HepG2 (cell line): ENCODE measurements at regions not wholly inside any gene's neighbourhood (a gene's known extent, or its start where the extent isn't known, plus 50 kb on each side); places are given as distances from the start of the nearest gene placed in this dataset.

ENCODE experiments used
- ATAC-seq: fragments of 200-7000 bp; cut with Tn5 transposase; 3 replicates; pipeline ENCODE4 v1.9.1; 2020; ENCODE audit warnings: mild to moderate bottlenecking, moderate library complexity
- BruUV-seq: library from RNA; stranded (reverse); fragments of 400-500 nt; replicated peaks from 2 replicates; lab custom pipeline; 2021; lab: Mats Ljungman, UMichigan
- CTCF ChIA-PET: fragments of 300-600 bp; formaldehyde crosslinking; extraction: SDS; loops from one replicate; lab custom pipeline; 2021; ENCODE audit warnings: low total read pairs, inconsistent platforms, low intra/inter-chr PET ratio; lab: Yijun Ruan, JAX
- POLR2A ChIA-PET: fragments of 350-600 bp; sonication (Branson Sonifier 250); formaldehyde crosslinking; loops from one replicate; lab custom pipeline; 2020; ENCODE audit warnings: antibody characterized with exemption, inconsistent platforms; lab: Yijun Ruan, JAX
- DNase-seq: peaks from one replicate; pipeline ENCODE4 v3.0.0-alpha.2; 2015; ENCODE audit warnings: low spot score
- FAIRE-seq: peaks from 3 replicates; lab custom pipeline; 2011; peaks lifted over from hg19 to GRCh38; lab: Jason Lieb, UNC
- H2AFZ ChIP-seq: one replicate; pipeline ENCODE4 v1.6.1; 2011; ENCODE audit warnings: low read length, inconsistent platforms
- H3K27ac ChIP-seq: fragments of 300-600 bp; 3 replicates; pipeline ENCODE4 v1.8.0; 2011; ENCODE audit warnings: mixed run types, mild to moderate bottlenecking, mixed read lengths, low read length, inconsistent platforms; ENCODE audit not compliant: insufficient read depth; ENCODE audit errors: extremely low read length
- H3K27me3 ChIP-seq, 2 experiments: fragments of 200-600 bp in 1 of 2; 2 replicates in 1 of 2; 3 replicates in 1 of 2; pipeline versions ENCODE4 v1.6.0 to v1.8.0; 2011; ENCODE audit warnings: low read length in 2 of 2, mild to moderate bottlenecking in 2 of 2, moderate library complexity in 2 of 2, inconsistent platforms in 1 of 2; ENCODE audit not compliant: insufficient read depth in 2 of 2, control insufficient read depth in 1 of 2
- H3K36me3 ChIP-seq, 2 experiments: fragments of 200-600 bp in 1 of 2; replicated peaks in 1 of 2; 2 replicates in 1 of 2; 3 replicates in 1 of 2; pipeline versions ENCODE4 v1.5.1 to v1.8.0; 2011; ENCODE audit warnings: low read length in 2 of 2, inconsistent platforms in 1 of 2; ENCODE audit not compliant: insufficient read depth in 2 of 2, control insufficient read depth in 1 of 2
- H3K4me1 ChIP-seq: 2 replicates; pipeline ENCODE4 v1.5.1; 2012; ENCODE audit warnings: low read length, inconsistent platforms; ENCODE audit not compliant: insufficient read depth
- H3K4me2 ChIP-seq: 2 replicates; pipeline ENCODE4 v1.6.0; 2011; ENCODE audit warnings: low read depth, low read length, inconsistent platforms
- H3K4me3 ChIP-seq, 3 experiments: fragments of 200-600 bp in 1 of 3; sonication (generic), shearing (Covaris generic) in 1 of 3; replicated peaks in 1 of 3; 2 replicates each; pipeline ENCODE4 v1.5.1; 2011 to 2016; ENCODE audit warnings: low read length in 3 of 3, inconsistent platforms in 2 of 3, low read depth in 2 of 3, mild to moderate bottlenecking in 2 of 3, control low read depth in 1 of 3, mixed read lengths in 1 of 3; ENCODE audit not compliant: insufficient read depth in 1 of 3
- H3K79me2 ChIP-seq: one replicate; pipeline ENCODE4 v1.6.1; 2011; ENCODE audit warnings: low read length, inconsistent platforms; ENCODE audit not compliant: insufficient read depth
- H3K9ac ChIP-seq: 2 replicates; pipeline ENCODE4 v1.6.0; 2011; ENCODE audit warnings: mild to moderate bottlenecking, low read depth, low read length, inconsistent platforms; ENCODE audit not compliant: insufficient read depth
- H3K9me3 ChIP-seq: 2 replicates; pipeline ENCODE4 v1.5.1; 2012; ENCODE audit warnings: mild to moderate bottlenecking, low read length
- H4K20me1 ChIP-seq: 2 replicates; pipeline ENCODE4 v1.6.0; 2011; ENCODE audit warnings: inconsistent platforms, mild to moderate bottlenecking, low read length, moderate library complexity; ENCODE audit not compliant: insufficient read depth
- DMAP1 ChIP-seq: IDR thresholded peaks from 2 replicates; pipeline ENCODE4 v1.6.1; 2016
- IRX3 ChIP-seq: sonication (generic); formaldehyde crosslinking; IDR thresholded peaks from 2 replicates; pipeline ENCODE4 v1.8.1; 2023; ENCODE audit warnings: mild to moderate bottlenecking, low read depth, missing genetic modification reagents, borderline replicate concordance
- KAT2B ChIP-seq: fragments of 150-350 bp; IDR thresholded peaks from 2 replicates; pipeline ENCODE4 v1.6.1; 2014; ENCODE audit warnings: low read depth, low read length, borderline replicate concordance
- NFIC ChIP-seq: IDR thresholded peaks from 2 replicates; pipeline ENCODE4 v1.6.1; 2012; ENCODE audit warnings: mild to moderate bottlenecking, low read length, inconsistent platforms
- PPARG ChIP-seq: conservative IDR thresholded peaks from 2 replicates; pipeline ENCODE4 v1.6.1; 2016; ENCODE audit warnings: missing biosample characterization, missing genetic modification reagents
- PRDM15 ChIP-seq: sonication (generic); formaldehyde crosslinking; IDR thresholded peaks from 2 replicates; pipeline ENCODE4 v1.4.0; 2020; ENCODE audit warnings: missing genetic modification reagents
- RAD51 ChIP-seq: fragments of 450-650 bp; IDR thresholded peaks from 2 replicates; pipeline ENCODE4 v1.6.1; 2016; ENCODE audit warnings: borderline replicate concordance
- RERE ChIP-seq: IDR thresholded peaks from 2 replicates; pipeline ENCODE4 v1.6.1; 2016; ENCODE audit warnings: low read depth, missing genetic modification reagents, missing compliant biosample characterization
- RFX5 ChIP-seq: IDR thresholded peaks from 2 replicates; pipeline ENCODE4 v1.6.1; 2011; ENCODE audit warnings: low read depth, low read length, improper control_type of control experiment
- SMYD3 ChIP-seq: sonication (generic); formaldehyde crosslinking; IDR thresholded peaks from 2 replicates; pipeline ENCODE4 v1.8.1; 2023; ENCODE audit warnings: mild to moderate bottlenecking, missing genetic modification reagents
- SP2 ChIP-seq: sonication (generic); formaldehyde crosslinking; IDR thresholded peaks from 2 replicates; pipeline ENCODE4 v1.5.1; 2020; ENCODE audit warnings: mild to moderate bottlenecking, missing genetic modification reagents
- ZNF280D ChIP-seq: sonication (generic); formaldehyde crosslinking; IDR thresholded peaks from 2 replicates; pipeline ENCODE4 v1.5.1; 2020; ENCODE audit warnings: mild to moderate bottlenecking, missing genetic modification reagents
- ZNF326 ChIP-seq: sonication (generic); formaldehyde crosslinking; IDR thresholded peaks from 2 replicates; pipeline ENCODE4 v1.4.0; 2020; ENCODE audit warnings: missing genetic modification reagents, borderline replicate concordance
- ZNF839 ChIP-seq: sonication (generic); formaldehyde crosslinking; IDR thresholded peaks from 2 replicates; pipeline ENCODE4 v1.4.0; 2020; ENCODE audit warnings: missing genetic modification reagents, mild to moderate bottlenecking, borderline replicate concordance
- WGBS: methylation state at CpG from one replicate; pipeline ENCODE4 v1.1.6; 2017; ENCODE audit warnings: low lambda C conversion rate; 5-methylcytosine and 5-hydroxymethylcytosine counted together
- in situ Hi-C: cut with HindIII; loops from 2 replicates; pipeline ENCODE4 v1.10.0; 2017; ENCODE audit warnings: low pct_unique_long_range_greater_than_20kb; ENCODE audit not compliant: extremely low pct_ligation_motif_present
- intact Hi-C: fragments of 100-400 bp; cut with micrococcal nuclease; formaldehyde crosslinking; loops from one replicate; pipeline ENCODE4 v1.10.0; 2022; ENCODE audit not compliant: unreplicated experiment

GRCh38 chrY:19005579-19005978, 232.0 kb upstream of the HSFY2 start:
- in situ Hi-C loops (no loop called here), intact Hi-C loops (no loop called here)
- Histone ChIP-seq H3K4me1 (no peaks in the 10 kb centered on the region), H2AFZ (no peak overlapping the region), H3K9me3 (no peaks in the 10 kb centered on the region), H3K36me3 (no peaks in the 10 kb centered on the region), H3K4me3 (no peak overlapping the region), H4K20me1 (no peaks in the 10 kb centered on the region), H3K4me2 (no peak overlapping the region), H3K27me3 (no peaks in the 10 kb centered on the region), H3K79me2 (no peaks in the 10 kb centered on the region), H3K27ac (no peak overlapping the region), H3K9ac (no peak overlapping the region)
- BruUV-seq = no TSS peak
- FAIRE-seq = no peak
- no peak for DNase-seq
- no peak for ATAC-seq
- CTCF ChIA-PET = no interaction called here
- POLR2A ChIA-PET = no interaction called here
- WGBS = no CpG with 5 or more reads among the region's 7 CpGs
- TF ChIP-seq SMYD3 (CRISPR knock-in tag) (no peak), PPARG (CRISPR knock-in tag) (no peak), RAD51 (no peak), ZNF839 (CRISPR knock-in tag) (no peak), SP2 (no peak), ZNF280D (CRISPR knock-in tag) (no peak), RFX5 (no peak), ZNF326 (CRISPR knock-in tag) (no peak), KAT2B (no peak), DMAP1 (CRISPR knock-in tag) (no peak), NFIC (no peak), RERE (CRISPR knock-in tag) (no peak), PRDM15 (CRISPR knock-in tag) (no peak), IRX3 (CRISPR knock-in tag) (no peak)
